GM12878 (cell line): ENCODE measurements at regions not wholly inside any gene's neighbourhood (a gene's known extent, or its start where the extent isn't known, plus 50 kb on each side); places are given as distances from the start of the nearest gene placed in this dataset.

Experiments
- ETV6 ChIP-seq, 2 experiments: fragments of 450-650 bp in 1 of 2; IDR thresholded peaks in 1 of 2; conservative IDR thresholded peaks in 1 of 2; 2 replicates each; pipeline ENCODE4 v1.6.1; 2014; ENCODE audit warnings: antibody characterized with exemption in 1 of 2, borderline replicate concordance in 1 of 2, low read depth in 1 of 2, mild to moderate bottlenecking in 1 of 2, moderate library complexity in 1 of 2
- KDM1A ChIP-seq: fragments of 200-600 bp; sonication (generic); IDR thresholded peaks from 2 replicates; pipeline ENCODE4 v1.6.1; 2016; ENCODE audit warnings: borderline replicate concordance
- NR2F1 ChIP-seq: fragments of 450-650 bp; conservative IDR thresholded peaks from 2 replicates; pipeline ENCODE4 v1.6.1; 2017; ENCODE audit warnings: mild to moderate bottlenecking
- POLR2A ChIP-seq: IDR thresholded peaks from 2 replicates; pipeline ENCODE4 v1.6.1; 2011; ENCODE audit warnings: low read depth, mild to moderate bottlenecking, low read length
- POU2F2 ChIP-seq: IDR thresholded peaks from 3 replicates; pipeline ENCODE4 v1.6.1; 2011; ENCODE audit warnings: low read depth, mild to moderate bottlenecking, low read length, borderline replicate concordance
- TF ChIP-seq, protein P1 (sequence below), 3 experiments: IDR thresholded peaks in 2 of 3; conservative IDR thresholded peaks in 1 of 3; 2 replicates each; pipeline ENCODE4 v1.5.1; 2011; ENCODE audit warnings: low read depth in 3 of 3, low read length in 3 of 3, mild to moderate bottlenecking in 3 of 3, control low read depth in 2 of 3, moderate library complexity in 2 of 3, inconsistent platforms in 1 of 3, mixed read lengths in 1 of 3; ENCODE audit not compliant: control insufficient read depth in 2 of 3, insufficient read depth in 1 of 3; ENCODE audit errors: extremely low read depth in 1 of 3

DNA sequence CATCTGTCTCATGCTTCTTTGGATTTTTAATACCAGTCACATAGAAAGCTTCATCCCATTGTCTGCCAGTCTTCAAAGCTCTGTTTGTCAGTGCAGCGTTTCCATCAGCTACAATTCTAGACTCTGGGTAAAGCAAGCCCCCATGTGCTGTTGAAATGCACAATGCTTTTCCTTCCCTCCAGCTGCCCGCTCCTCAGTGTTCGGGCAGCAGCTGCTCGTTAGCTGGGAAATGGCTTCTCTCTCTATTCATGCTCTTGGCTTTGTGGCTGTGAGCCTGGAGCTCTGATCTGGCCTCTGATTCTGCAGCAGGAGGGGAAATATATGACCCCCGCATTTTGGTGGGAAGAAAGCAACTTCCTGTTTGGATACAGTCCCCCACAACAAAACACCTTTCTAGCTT is 213.0 kb upstream of the CDYL start:
- TF ChIP-seq NR2F1 (no peak), KDM1A (no peak), POLR2A (no peak), ETV6 (conservative IDR thresholded peaks at IDR 0.05 in 1 of 2, IDR thresholded peaks at IDR 0.05 in 1 of 2; ENCODE audit: borderline replicate concordance in 1 of 2, low read depth in 1 of 2) (no peak), POU2F2 (no peak)
- TF ChIP-seq, protein P1, sequence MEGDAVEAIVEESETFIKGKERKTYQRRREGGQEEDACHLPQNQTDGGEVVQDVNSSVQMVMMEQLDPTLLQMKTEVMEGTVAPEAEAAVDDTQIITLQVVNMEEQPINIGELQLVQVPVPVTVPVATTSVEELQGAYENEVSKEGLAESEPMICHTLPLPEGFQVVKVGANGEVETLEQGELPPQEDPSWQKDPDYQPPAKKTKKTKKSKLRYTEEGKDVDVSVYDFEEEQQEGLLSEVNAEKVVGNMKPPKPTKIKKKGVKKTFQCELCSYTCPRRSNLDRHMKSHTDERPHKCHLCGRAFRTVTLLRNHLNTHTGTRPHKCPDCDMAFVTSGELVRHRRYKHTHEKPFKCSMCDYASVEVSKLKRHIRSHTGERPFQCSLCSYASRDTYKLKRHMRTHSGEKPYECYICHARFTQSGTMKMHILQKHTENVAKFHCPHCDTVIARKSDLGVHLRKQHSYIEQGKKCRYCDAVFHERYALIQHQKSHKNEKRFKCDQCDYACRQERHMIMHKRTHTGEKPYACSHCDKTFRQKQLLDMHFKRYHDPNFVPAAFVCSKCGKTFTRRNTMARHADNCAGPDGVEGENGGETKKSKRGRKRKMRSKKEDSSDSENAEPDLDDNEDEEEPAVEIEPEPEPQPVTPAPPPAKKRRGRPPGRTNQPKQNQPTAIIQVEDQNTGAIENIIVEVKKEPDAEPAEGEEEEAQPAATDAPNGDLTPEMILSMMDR (IDR thresholded peaks at IDR 0.05 in 2 of 3, conservative IDR thresholded peaks at IDR 0.05 in 1 of 3; ENCODE audit: control insufficient read depth in 2 of 3, extremely low read depth in 1 of 3, insufficient read depth in 1 of 3, low read depth in 3 of 3, low read length in 3 of 3): no peak
